NCI-H1105 (cell line): ENCODE measurements at regions not wholly inside any gene's neighbourhood (a gene's known extent, or its start where the extent isn't known, plus 50 kb on each side); places are given as distances from the start of the nearest gene placed in this dataset.

Experiments used
- DNase-seq: peaks from one replicate; lab custom pipeline; 2025; lab: John Stamatoyannopoulos, UW

DNA sequence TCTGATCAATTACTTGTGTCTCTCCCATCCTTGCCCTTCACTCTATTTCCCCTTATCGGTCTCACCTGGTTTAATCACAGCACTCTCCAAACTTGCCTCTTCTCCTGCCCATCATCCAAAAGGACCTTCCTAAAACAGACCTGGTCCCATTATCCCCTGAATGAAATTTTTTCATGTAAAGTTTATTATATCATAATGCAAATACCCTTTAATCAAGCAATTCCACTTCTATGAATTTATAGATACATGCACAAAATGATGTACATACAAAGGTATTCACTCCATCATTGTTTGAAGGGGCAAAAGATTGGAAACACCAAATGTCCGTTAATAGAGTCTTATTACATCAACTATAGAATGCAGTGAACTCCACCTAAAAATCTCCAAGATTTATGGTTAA, 88.1 kb upstream of the PKDCC start:
- DNase-seq = no peak

GRCh38 chr2:41962922-41963622, 84.7 kb upstream of the PKDCC start:
- DNase-seq = no peak

DNA sequence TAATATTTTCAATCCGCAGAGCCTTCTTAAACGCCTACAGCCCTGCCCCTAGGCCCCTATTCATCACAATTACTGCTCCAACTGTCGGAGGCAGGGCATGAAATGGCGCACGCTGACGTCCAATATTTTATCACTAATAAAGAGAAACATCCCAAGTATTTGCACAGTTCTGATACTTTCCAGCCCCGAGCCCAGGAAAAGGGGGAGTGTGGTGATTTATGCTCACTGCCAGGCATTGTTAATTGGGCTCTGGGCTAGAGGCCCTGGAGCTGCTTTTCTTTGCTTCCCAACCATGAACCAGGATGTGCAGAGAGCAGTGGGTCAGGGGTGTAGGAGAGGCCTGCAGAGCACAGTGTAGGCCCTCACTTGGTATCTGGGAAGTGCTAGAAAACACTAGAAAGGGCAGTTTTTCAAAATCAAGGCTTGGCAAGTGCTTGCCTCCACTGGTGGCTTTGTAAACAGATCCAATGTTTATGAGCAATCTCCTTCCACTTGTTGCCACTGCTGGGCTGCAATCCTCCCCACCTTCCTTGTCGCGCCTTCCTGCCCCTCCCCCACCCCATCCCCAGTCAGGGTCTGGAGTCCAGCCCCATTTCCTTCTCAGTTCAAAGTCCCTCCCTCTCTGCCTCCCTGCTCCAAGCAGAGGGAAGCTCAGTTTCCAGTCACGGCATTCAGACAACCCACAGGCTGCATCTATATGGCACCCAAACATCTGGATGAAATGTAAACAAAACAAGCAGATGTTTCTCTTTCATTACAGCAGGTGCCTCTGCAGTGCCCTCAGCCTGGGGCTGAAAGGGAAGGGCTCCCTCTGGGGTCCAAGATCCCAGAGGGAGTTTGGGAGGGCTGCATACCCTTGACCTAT, 83.9 kb upstream of the PKDCC start:
- peak; percentile 3 for DNase-seq

GRCh38 chr2:41965173-41965908, 82.5 kb upstream of the PKDCC start:
- DNase-seq = no peak

DNA sequence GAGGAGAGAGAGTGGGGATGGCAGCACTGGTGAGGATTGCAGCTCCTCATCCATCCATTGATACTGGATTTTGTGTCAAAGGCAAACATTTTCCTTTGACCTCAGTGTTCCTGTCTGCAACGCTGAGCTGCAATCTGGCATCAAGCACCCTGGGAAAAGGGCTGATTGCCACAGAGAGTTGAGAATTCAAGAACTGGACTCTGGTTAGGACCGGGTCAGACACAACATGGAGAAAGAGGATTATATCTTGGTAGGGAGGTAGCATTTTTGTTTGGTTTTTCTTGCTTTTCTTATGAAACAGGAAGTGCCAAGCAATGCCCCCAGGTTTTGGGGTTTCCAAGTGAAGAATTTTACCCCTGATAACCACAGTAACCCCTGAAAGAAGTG, 81.9 kb upstream of the PKDCC start:
- no peak for DNase-seq

- DNase-seq = no peak
Measured at GRCh38 chr2:41966431-41966893, 81.4 kb upstream of the PKDCC start.

DNA sequence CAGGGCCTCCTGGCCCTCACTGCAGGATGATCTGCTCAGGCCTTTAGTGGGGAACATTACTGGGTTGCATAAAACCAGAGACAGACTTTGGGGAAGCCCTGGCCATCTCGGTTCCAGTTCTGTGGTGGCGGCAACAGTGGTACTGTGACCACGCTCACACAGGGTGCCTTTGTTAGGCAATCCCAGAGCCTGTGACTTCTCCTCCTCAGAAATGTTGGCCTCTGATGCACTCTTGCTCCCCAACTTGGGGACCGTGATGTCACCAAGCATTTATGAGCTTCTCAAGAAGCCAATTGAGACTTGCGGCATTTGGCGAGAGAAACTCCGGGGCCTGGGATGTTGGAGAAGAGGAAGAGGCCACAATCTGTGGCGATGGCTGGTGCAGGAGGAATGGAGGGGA, 80.9 kb upstream of the PKDCC start:
- no peak for DNase-seq

GRCh38 chr2:41967476-41968181, 80.2 kb upstream of the PKDCC start:
- DNase-seq = no peak

DNA sequence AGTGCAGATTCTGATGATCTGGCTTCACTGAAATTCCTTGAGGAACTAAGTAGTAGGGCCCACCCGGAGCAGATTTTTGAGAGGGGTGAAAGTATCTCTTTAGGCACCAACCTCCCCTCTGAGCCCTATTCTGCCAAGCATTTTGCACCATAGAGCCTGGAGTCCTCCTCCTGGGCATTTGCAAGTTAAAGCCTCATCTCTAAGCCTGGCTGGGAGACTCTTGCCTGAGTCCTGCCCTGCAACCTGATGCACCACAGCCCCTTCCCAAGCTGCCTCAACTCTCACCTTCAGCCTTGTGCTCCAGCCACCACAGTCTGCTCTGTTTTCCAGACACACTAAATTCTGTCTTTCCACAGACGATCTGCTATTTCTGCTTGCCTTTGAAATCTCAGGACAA, 79.6 kb upstream of the PKDCC start:
- DNase-seq = no peak

GRCh38 chr2:41970988-41971660, 76.7 kb upstream of the PKDCC start:
- no peak for DNase-seq

DNA sequence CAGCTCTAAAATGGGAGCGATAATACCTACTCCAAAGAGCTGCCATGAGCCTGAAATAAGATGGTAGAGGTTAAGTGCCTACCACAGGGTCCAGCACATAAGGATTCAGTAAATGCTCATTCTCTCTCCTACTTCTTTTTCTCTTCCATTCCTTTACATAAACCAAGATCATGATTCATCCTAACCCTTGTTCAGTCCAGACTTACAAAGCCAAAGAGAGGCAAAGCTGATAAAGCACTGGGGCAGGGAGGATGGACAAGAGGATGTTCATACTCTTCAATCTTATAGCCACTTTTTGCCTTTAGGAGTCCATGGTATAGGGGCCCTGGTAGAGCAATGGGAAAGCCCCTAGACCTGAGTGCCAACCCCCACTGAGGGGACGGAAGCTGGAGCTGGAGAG, 75.6 kb upstream of the PKDCC start:
- DNase-seq = no peak

DNA sequence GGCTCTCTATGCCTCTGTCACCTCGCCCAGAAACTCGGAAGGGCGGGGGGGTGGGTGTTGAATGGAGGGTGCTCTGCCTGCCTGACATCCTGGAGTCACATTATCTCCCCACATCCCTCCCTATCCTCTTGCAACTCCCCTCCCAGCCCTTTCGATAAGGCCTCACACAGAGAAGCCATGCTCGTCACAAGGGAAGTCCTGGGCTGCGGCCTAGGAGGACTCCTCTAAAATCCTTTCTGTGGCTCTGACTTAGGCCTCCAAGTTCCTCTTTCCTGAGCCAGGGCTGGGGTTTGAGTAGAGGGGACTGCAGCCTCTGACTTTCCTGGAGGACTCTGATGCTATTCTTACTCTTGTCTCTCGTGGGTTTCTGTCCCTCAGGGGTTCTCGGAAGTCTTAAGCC, 75.0 kb upstream of the PKDCC start:
- DNase-seq = no peak

DNA sequence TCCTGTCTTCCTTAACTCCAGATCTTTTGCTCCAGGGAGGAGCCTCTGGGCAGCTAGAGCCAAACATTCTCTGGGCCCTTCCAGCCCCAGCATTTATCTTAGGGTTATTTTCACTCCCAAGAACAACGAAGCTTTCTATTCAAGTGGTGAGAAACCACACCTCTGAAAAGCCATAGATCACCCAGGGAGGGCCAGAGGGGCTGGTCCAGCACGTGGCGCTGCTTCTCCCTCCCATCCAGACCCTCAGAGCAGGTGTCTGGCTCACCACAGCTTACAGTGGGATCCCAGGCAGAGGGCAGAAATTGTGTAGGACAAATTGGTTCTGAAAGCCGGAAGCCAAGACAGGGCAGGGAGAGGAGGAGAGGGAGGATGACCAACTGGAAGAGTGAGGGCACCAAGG, 74.0 kb upstream of the PKDCC start:
- DNase-seq = no peak

GRCh38 chr2:41981417-41981816, 66.4 kb upstream of the PKDCC start:
- DNase-seq = no peak

DNA sequence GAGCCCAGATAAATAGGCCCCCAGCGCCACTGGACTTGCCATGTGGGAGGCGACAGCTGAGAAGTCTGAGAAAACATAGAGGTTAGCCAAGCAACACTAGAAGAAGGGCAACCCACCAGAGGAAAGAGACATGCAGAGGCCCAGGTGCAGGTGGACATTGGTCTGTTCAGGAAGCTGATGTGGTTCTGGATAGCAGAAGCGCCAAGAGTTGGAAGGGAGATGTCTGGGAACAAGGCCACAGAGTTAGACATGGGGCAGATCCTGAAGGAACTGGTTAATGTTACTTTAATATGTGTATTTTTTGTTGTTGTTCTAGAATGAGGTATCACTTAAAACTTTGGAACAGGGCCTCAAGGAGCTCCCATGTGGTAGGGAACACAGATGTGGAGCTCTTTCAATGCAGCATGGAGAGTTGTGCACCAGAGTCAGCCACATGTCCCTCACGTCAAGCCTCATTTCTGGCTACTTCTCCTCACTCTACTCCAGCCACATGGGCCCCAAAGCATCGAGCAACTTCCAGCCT, 62.2 kb upstream of the PKDCC start:
- no peak for DNase-seq

GRCh38 chr2:41989501-41990180, 58.2 kb upstream of the PKDCC start:
- DNase-seq = no peak

DNA sequence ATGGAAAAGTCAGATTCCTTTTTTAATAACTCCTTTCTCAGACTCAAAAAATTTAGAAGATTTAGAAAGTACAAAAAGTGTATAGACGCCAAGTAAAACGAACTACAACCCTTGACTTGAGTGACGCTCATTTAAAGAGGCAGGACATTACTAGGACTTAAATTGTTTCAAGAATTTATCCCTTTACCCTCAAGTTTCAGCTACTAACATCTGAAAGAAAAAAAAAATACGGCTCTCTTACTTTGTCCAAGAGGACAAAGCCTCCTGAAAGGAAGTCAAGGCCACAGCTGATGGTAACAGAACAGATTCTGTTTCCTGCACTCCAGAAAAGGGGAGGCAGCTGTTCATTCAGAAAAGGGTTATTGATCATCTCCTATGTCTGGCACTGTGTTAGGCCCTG, 57.6 kb upstream of the PKDCC start:
- no peak for DNase-seq

- no peak for DNase-seq
Measured at GRCh38 chr2:41990688-41991087, 57.1 kb upstream of the PKDCC start.

DNA sequence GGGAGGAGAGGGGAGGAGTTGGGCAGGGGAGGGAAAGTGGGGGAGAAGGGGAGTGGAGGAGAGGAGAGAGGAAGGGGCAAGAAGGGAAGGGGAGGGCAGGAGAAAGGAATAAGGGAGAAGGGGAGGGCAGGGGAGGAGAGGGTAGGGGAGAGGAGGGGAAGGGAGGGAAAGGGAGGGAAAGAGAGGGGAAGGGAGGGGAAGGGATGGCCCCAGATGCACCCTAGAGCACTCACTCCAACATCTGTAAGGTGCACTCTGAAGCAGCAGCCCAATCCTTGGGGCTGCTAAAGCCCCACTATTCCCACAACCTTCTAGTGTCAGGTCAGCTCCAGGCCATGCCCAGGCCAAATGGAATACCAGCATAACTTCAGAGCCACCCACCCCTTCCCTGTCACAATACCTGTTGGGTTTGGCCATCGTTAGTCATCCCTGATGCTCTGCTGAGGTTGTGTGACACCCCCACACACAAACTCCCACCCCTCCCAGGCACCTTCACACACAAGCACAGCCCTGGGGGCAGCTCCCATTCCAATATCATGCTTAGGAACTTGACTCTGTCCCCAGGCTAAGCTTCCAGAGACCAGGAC, 55.7 kb upstream of the PKDCC start:
- no peak for DNase-seq

DNA sequence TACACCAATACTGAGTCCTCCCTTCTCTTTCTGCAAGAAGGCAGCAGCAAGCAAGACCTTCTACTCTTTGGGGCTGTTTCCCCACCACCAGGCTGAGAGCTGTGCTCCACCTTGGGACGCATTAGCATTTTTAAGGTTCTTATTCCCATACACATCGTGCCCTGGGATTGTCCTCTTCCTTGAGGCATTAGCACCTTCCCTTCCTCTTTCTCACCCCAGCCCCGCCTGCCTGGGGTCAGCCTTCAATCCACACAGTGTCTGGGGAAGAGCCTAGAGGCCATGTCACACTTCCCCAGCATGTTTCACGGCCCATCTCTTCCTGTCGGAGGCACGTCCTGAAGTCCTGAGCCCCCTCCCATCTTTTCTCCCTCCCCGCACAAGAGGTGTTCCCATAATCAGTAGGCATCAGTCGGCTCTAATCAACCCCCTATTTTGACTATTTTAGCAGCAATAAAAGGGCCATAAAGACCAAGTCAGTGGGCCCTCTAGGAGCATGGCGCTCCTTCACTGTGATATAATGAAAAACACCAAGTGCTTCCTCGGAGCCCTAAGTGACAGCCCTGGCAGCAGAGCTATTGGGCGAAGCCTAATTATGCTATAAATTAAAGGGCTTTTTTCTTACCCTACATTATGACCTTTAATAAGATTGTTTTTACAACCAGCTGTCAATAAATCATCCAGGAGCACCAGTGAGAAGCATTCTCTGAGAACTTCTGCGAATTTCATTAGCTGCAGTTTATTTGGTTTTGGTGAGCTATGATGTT, 55.0 kb upstream of the PKDCC start:
- no peak for DNase-seq
